AG08395 (cell line): ENCODE measurements at regions not wholly inside any gene's neighbourhood (a gene's known extent, or its start where the extent isn't known, plus 50 kb on each side); places are given as distances from the start of the nearest gene placed in this dataset.
A peak's percentile ranks its signal among the peaks of the same experiment; 100 is the strongest.

Experiments
- DNase-seq: peaks from one replicate; pipeline ENCODE4 v3.0.0; 2012; ENCODE audit warnings: mixed read lengths, low spot score

- DNase-seq: no peak
These were observed 98.6 kb upstream of the PCSK2 start for GRCh38 chr20:17128206-17128605.

GRCh38 chr20:17129089-17129488 lies 97.8 kb upstream of the PCSK2 start:
- no peak for DNase-seq

GRCh38 chr20:17137692-17138091 lies 89.1 kb upstream of the PCSK2 start:
- no peak for DNase-seq

GRCh38 chr20:17138237-17138636 lies 88.6 kb upstream of the PCSK2 start:
- DNase-seq: no peak

- DNase-seq: no peak
These were observed 85.9 kb upstream of the PCSK2 start for GRCh38 chr20:17140894-17141293.

- DNase-seq: no peak
These were observed 85.3 kb upstream of the PCSK2 start for GRCh38 chr20:17141568-17141967.

GRCh38 chr20:17142666-17143065 lies 84.2 kb upstream of the PCSK2 start:
- no peak for DNase-seq

- no peak for DNase-seq
These were observed 76.0 kb upstream of the PCSK2 start for GRCh38 chr20:17150858-17151257.

- DNase-seq: no peak
These were observed 71.4 kb upstream of the PCSK2 start for GRCh38 chr20:17155401-17155800.

GRCh38 chr20:17158701-17159100 lies 68.1 kb upstream of the PCSK2 start:
- DNase-seq: no peak

- DNase-seq: no peak
These were observed 65.0 kb upstream of the PCSK2 start for GRCh38 chr20:17161673-17162481.

GRCh38 chr20:17168026-17168612 lies 58.7 kb upstream of the PCSK2 start:
- DNase-seq: no peak

GRCh38 chr20:17169585-17170136 lies 57.2 kb upstream of the PCSK2 start:
- no peak for DNase-seq

GRCh38 chr20:17171746-17172280 lies 55.0 kb upstream of the PCSK2 start:
- DNase-seq: no peak

GRCh38 chr20:17172836-17173516 lies 53.9 kb upstream of the PCSK2 start:
- DNase-seq: peak; percentile 6
